HG03064 (cell line): ENCODE measurements at regions not wholly inside any gene's neighbourhood (a gene's known extent, or its start where the extent isn't known, plus 50 kb on each side); places are given as distances from the start of the nearest gene placed in this dataset.

Source experiments
- ATAC-seq: cut with Tn5 transposase; IDR thresholded peaks from one replicate; pipeline ENCODE4 v1.9.1; 2021; ENCODE audit warnings: low read depth; ENCODE audit not compliant: unreplicated experiment

DNA sequence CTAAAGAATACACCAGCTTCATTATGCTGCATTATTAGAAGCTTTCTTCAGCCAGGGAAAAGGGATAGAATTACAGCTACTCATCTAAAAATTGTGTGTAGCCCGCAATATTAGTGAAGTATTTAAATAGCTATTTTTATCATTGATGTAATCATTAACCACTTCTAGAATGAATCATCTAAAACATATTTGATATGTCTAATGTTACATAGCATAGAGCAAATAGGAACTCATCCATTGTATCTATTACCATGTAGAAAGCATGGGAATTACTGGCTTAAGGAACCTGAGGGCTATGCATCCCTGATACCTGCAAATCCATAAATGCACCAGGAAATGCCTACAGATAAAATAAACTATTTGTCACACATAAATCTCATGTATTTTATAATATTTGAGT is 54.5 kb upstream of the VGLL3 start:
- no peak for ATAC-seq

- ATAC-seq: no peak
Observed at GRCh38 chr3:87044846-87045245, 53.9 kb upstream of the VGLL3 start.

DNA sequence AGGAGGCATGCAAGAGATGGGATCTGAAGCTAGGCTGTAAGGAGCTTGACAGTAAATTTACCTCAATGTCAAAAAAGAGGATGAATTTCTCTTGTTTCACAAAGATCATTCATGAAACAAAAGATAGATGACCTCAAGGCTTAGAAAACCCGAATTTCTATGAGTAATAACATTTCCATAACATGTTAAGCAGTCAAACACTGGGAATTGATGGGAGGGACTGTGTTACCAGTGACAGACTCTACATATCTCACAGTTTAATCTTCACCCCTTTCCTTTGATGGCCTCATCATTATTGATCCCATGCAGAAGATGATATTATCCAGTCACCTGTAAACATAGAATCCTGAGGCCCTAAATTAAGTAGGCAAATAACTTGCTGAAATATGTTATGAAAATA is 53.5 kb upstream of the VGLL3 start:
- no peak for ATAC-seq

DNA sequence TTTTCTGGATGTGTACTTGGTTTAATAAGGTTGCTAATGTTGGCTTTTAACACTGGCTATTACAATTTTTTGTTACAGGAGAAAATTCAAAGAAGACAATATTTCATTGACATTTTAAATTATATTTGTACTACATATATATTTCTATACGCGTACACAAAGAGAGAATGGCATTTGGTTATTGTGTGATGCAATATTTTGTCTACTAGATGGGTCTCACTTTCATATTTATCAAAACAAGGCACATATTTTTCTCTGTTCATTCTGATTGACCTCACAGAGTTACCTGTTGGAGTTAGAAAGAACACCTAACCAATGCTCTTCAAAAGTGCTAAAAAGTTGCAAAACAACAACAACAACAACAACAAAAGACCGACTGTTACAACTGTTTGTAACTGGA is 50.2 kb upstream of the VGLL3 start:
- ATAC-seq: no peak
